ENCODE measurements at regions not wholly inside any gene's neighbourhood (a gene's known extent, or its start where the extent isn't known, plus 50 kb on each side); places are given as distances from the start of the nearest gene placed in this dataset.

DNA sequence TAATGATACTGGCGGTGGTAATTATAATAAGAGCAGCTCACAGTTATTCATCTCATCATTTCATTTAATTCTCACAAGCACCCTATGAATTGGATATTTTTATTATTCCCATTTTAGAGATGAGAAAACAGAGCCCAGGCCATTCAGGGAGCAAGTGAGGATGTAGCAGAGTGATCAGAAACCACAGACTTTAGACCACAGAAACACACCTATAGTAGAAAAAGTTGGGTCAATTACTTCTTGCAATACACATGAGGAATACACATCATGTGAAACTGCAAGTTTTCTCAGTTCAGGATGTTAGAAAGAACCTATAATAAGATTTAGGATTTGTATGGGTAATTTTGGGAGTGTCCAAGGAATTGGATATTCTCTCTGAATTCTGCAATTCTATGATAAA, 278.0 kb downstream of the ADRA2A start:
- Histone ChIP-seq H3K27me3 (ENCODE audit: control insufficient read depth, insufficient read depth, low read length) (no peaks in the 10 kb centered on the region), H2BK20ac (ENCODE audit: low read depth, low read length) (no peak overlapping the region), H2AK5ac (ENCODE audit: low read depth, low read length) (no peak overlapping the region), H3K79me1 (ENCODE audit: low read depth in 1 of 2, low read length in 2 of 2) (no peaks in the 10 kb centered on the region), H3K4ac (ENCODE audit: low read depth, low read length) (no peak overlapping the region), H3K9ac (ENCODE audit: low read depth, low read length) (no peak overlapping the region), H2AK9ac (replicated peaks; ENCODE audit: low read depth, low read length, poor library complexity) (no peak overlapping the region), H3K4me1 (ENCODE audit: control insufficient read depth, insufficient read depth, low read length) (no peaks in the 10 kb centered on the region), H2BK120ac (ENCODE audit: low read depth, low read length) (no peak overlapping the region), H3K9me3 (ENCODE audit: control insufficient read depth, insufficient read depth, low read length) (peaks cover 3% of the 10 kb centered on the region; the same call in 1 of the 2 replicates), H3K27ac (ENCODE audit: insufficient read depth, low read length) (no peak overlapping the region), H3K36me3 (ENCODE audit: control insufficient read depth, insufficient read depth, low read length) (no peaks in the 10 kb centered on the region), H3K23ac (ENCODE audit: low read depth, low read length) (no peak overlapping the region), H3K56ac (ENCODE audit: extremely low read depth, insufficient read depth, low read length) (no peak overlapping the region), H4K8ac (ENCODE audit: low read depth in 2 of 2, low read length in 2 of 2) (no peak overlapping the region), H2AFZ (replicated peaks; ENCODE audit: low read length, poor library complexity) (no peak overlapping the region), H4K91ac (ENCODE audit: insufficient read depth, low read depth, low read length) (no peak overlapping the region), H2BK15ac (ENCODE audit: low read depth, low read length) (no peak overlapping the region), H3K9me1 (ENCODE audit: insufficient read depth, low read length) (no peaks in the 10 kb centered on the region), H2BK5ac (ENCODE audit: low read depth, low read length, poor library complexity, severe bottlenecking) (no peak overlapping the region), H3K18ac (ENCODE audit: low read depth, low read length) (no peak overlapping the region), H3K4me3 (ENCODE audit: insufficient read depth, low read depth, low read length) (no peak overlapping the region), H3K4me2 (ENCODE audit: low read depth, low read length) (no peak overlapping the region), H4K20me1 (ENCODE audit: insufficient read depth, low read length) (no peaks in the 10 kb centered on the region), H4K5ac (ENCODE audit: low read depth, low read length) (no peak overlapping the region), H3K14ac (replicated peaks; ENCODE audit: low read depth, low read length) (no peak overlapping the region)
- no peak for TF ChIP-seq POLR2A (IDR thresholded peaks at IDR 0.05; ENCODE audit: low read depth, low read length)
- no peak for TF ChIP-seq CEBPB (IDR thresholded peaks at IDR 0.05; ENCODE audit: low read depth, low read length)
- no peak for TF ChIP-seq MAFK (IDR thresholded peaks at IDR 0.05; ENCODE audit: low read depth, low read length)
- TF ChIP-seq, protein P1, sequence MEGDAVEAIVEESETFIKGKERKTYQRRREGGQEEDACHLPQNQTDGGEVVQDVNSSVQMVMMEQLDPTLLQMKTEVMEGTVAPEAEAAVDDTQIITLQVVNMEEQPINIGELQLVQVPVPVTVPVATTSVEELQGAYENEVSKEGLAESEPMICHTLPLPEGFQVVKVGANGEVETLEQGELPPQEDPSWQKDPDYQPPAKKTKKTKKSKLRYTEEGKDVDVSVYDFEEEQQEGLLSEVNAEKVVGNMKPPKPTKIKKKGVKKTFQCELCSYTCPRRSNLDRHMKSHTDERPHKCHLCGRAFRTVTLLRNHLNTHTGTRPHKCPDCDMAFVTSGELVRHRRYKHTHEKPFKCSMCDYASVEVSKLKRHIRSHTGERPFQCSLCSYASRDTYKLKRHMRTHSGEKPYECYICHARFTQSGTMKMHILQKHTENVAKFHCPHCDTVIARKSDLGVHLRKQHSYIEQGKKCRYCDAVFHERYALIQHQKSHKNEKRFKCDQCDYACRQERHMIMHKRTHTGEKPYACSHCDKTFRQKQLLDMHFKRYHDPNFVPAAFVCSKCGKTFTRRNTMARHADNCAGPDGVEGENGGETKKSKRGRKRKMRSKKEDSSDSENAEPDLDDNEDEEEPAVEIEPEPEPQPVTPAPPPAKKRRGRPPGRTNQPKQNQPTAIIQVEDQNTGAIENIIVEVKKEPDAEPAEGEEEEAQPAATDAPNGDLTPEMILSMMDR (conservative IDR thresholded peaks at IDR 0.05; ENCODE audit: low read depth, low read length) = no peak
- no peak for TF ChIP-seq RAD21 (IDR thresholded peaks at IDR 0.05; ENCODE audit: low read length)
- no peak for TF ChIP-seq RCOR1 (IDR thresholded peaks at IDR 0.05; ENCODE audit: insufficient replicate concordance, low read length)
- no peak for TF ChIP-seq MXI1 (IDR thresholded peaks at IDR 0.05; ENCODE audit: borderline replicate concordance, low read depth, low read length)
- no peak for TF ChIP-seq CHD1 (IDR thresholded peaks at IDR 0.05; ENCODE audit: low read depth, low read length)
- intact Hi-C loops (cut with micrococcal nuclease) = no loop called here
- dilution Hi-C loops (cut with HindIII; ENCODE audit: low sequenced_read_pairs, unreplicated experiment) = no loop called here
- in situ Hi-C loops (cut with MboI; ENCODE audit: low sequenced_read_pairs) = no loop called here
- ChIA-PET POLR2A (ENCODE audit: unreplicated experiment) (no interaction called here), CTCF (no interaction called here)
- no CpG with 5 or more reads among the region's 1 CpG for WGBS, 2 experiments (ENCODE audit: extremely low coverage in 2 of 2, insufficient read length in 1 of 2)
- no peak for DNase-seq
- no TSS peak for BruUV-seq (replicated peaks)
- ATAC-seq (ENCODE audit: low read depth) = no peak
